ENCODE measurements at regions not wholly inside any gene's neighbourhood (a gene's known extent, or its start where the extent isn't known, plus 50 kb on each side); places are given as distances from the start of the nearest gene placed in this dataset.

GRCh38 chr12:77777274-77777673, 53.4 kb upstream of the NAV3 start:
- Mint-ChIP-seq H3K27me3 (no peaks in the 10 kb centered on the region), H3K36me3 (ENCODE audit: low read depth) (no peaks in the 10 kb centered on the region), H3K27ac (no peak overlapping the region), H3K4me1 (no peaks in the 10 kb centered on the region), H3K9me3 (peaks cover 3% of the 10 kb centered on the region), H3K4me3 (no peak overlapping the region)
- no peak for DNase-seq
- no peak for ATAC-seq

- Mint-ChIP-seq H3K4me1 (no peaks in the 10 kb centered on the region), H3K27me3 (no peaks in the 10 kb centered on the region), H3K27ac (no peak overlapping the region), H3K4me3 (no peak overlapping the region), H3K36me3 (ENCODE audit: low read depth) (no peaks in the 10 kb centered on the region), H3K9me3 (peaks cover 3% of the 10 kb centered on the region)
- DNase-seq (no peak), ATAC-seq (no peak)
Measured at GRCh38 chr12:77774761-77775160, 55.9 kb upstream of the NAV3 start.

GRCh38 chr12:77772676-77773298, 57.9 kb upstream of the NAV3 start:
- no peaks in the 10 kb centered on the region for H3K27me3 Mint-ChIP-seq
- H3K9me3 Mint-ChIP-seq, result peaks cover 8% of the 10 kb centered on the region
- no peak overlapping the region for H3K27ac Mint-ChIP-seq
- H3K4me1 Mint-ChIP-seq, result no peaks in the 10 kb centered on the region
- no peak for ATAC-seq
- no peaks in the 10 kb centered on the region for H3K36me3 Mint-ChIP-seq (ENCODE audit: low read depth)
- DNase-seq, result no peak
- no peak overlapping the region for H3K4me3 Mint-ChIP-seq

GRCh38 chr12:77768558-77768957, 62.1 kb upstream of the NAV3 start:
- DNase-seq (no peak), ATAC-seq (no peak)
- Mint-ChIP-seq H3K9me3 (peaks cover 18% of the 10 kb centered on the region), H3K27me3 (no peaks in the 10 kb centered on the region), H3K36me3 (ENCODE audit: low read depth) (no peaks in the 10 kb centered on the region), H3K4me1 (no peaks in the 10 kb centered on the region), H3K4me3 (no peak overlapping the region), H3K27ac (no peak overlapping the region)

- ATAC-seq (no peak), DNase-seq (no peak)
- H3K36me3 Mint-ChIP-seq (ENCODE audit: low read depth), result no peaks in the 10 kb centered on the region
- peaks cover 18% of the 10 kb centered on the region for H3K9me3 Mint-ChIP-seq
- H3K27me3 Mint-ChIP-seq, result no peaks in the 10 kb centered on the region
- no peaks in the 10 kb centered on the region for H3K4me1 Mint-ChIP-seq
- H3K27ac Mint-ChIP-seq, result no peak overlapping the region
- H3K4me3 Mint-ChIP-seq, result no peak overlapping the region
Measured at GRCh38 chr12:77767756-77768343, 62.8 kb upstream of the NAV3 start.

- H3K4me3 Mint-ChIP-seq, result no peak overlapping the region
- DNase-seq, result no peak
- H3K27me3 Mint-ChIP-seq, result no peaks in the 10 kb centered on the region
- H3K9me3 Mint-ChIP-seq, result peaks cover 18% of the 10 kb centered on the region
- no peak for ATAC-seq
- H3K4me1 Mint-ChIP-seq, result no peaks in the 10 kb centered on the region
- H3K27ac Mint-ChIP-seq, result no peak overlapping the region
- H3K36me3 Mint-ChIP-seq (ENCODE audit: low read depth), result no peaks in the 10 kb centered on the region
Measured at GRCh38 chr12:77767335-77767734, 63.4 kb upstream of the NAV3 start.

GRCh38 chr12:77766224-77766623, 64.5 kb upstream of the NAV3 start:
- H3K27me3 Mint-ChIP-seq, result no peaks in the 10 kb centered on the region
- no peak for ATAC-seq
- no peak overlapping the region for H3K4me3 Mint-ChIP-seq
- no peak overlapping the region for H3K27ac Mint-ChIP-seq
- H3K4me1 Mint-ChIP-seq, result no peaks in the 10 kb centered on the region
- no peaks in the 10 kb centered on the region for H3K36me3 Mint-ChIP-seq (ENCODE audit: low read depth)
- peaks cover 18% of the 10 kb centered on the region for H3K9me3 Mint-ChIP-seq
- DNase-seq, result no peak

- no peaks in the 10 kb centered on the region for H3K27me3 Mint-ChIP-seq
- no peaks in the 10 kb centered on the region for H3K4me1 Mint-ChIP-seq
- no peak for ATAC-seq
Measured at GRCh38 chr12:77761286-77761685, 69.4 kb upstream of the NAV3 start.

GRCh38 chr12:77760271-77761025, 70.2 kb upstream of the NAV3 start:
- no peaks in the 10 kb centered on the region for H3K4me1 Mint-ChIP-seq
- DNase-seq (no peak), ATAC-seq (no peak)
- no peak overlapping the region for H3K27ac Mint-ChIP-seq
- no peaks in the 10 kb centered on the region for H3K36me3 Mint-ChIP-seq (ENCODE audit: low read depth)
- H3K9me3 Mint-ChIP-seq, result peaks cover 21% of the 10 kb centered on the region
- H3K4me3 Mint-ChIP-seq, result no peak overlapping the region
- H3K27me3 Mint-ChIP-seq, result no peaks in the 10 kb centered on the region

More at GRCh38 chr12:77761286-77761685, 69.4 kb upstream of the NAV3 start:
- peaks cover 26% of the 10 kb centered on the region for H3K9me3 Mint-ChIP-seq
- no peak overlapping the region for H3K4me3 Mint-ChIP-seq
- no peak overlapping the region for H3K27ac Mint-ChIP-seq
- no peaks in the 10 kb centered on the region for H3K36me3 Mint-ChIP-seq (ENCODE audit: low read depth)
- DNase-seq, result no peak

GRCh38 chr12:77754086-77754485, 76.6 kb upstream of the NAV3 start:
- no peaks in the 10 kb centered on the region for H3K4me1 Mint-ChIP-seq
- no peaks in the 10 kb centered on the region for H3K27me3 Mint-ChIP-seq
- no peak overlapping the region for H3K27ac Mint-ChIP-seq
- H3K4me3 Mint-ChIP-seq, result no peak overlapping the region
- H3K9me3 Mint-ChIP-seq, result no peaks in the 10 kb centered on the region
- no peaks in the 10 kb centered on the region for H3K36me3 Mint-ChIP-seq (ENCODE audit: low read depth)
- DNase-seq, result no peak
- no peak for ATAC-seq

- Mint-ChIP-seq H3K9me3 (peaks cover 7% of the 10 kb centered on the region), H3K27ac (no peak overlapping the region), H3K27me3 (no peaks in the 10 kb centered on the region), H3K4me1 (no peaks in the 10 kb centered on the region), H3K4me3 (no peak overlapping the region), H3K36me3 (ENCODE audit: low read depth) (no peaks in the 10 kb centered on the region)
- ATAC-seq, result no peak
- DNase-seq, result no peak
Measured at GRCh38 chr12:77751939-77752338, 78.8 kb upstream of the NAV3 start.

GRCh38 chr12:77746096-77746495, 84.6 kb upstream of the NAV3 start:
- no peaks in the 10 kb centered on the region for H3K27me3 Mint-ChIP-seq
- no peak overlapping the region for H3K4me3 Mint-ChIP-seq
- H3K27ac Mint-ChIP-seq, result no peak overlapping the region
- DNase-seq, result no peak
- ATAC-seq, result no peak
- H3K4me1 Mint-ChIP-seq, result no peaks in the 10 kb centered on the region
- H3K9me3 Mint-ChIP-seq, result peaks cover 15% of the 10 kb centered on the region
- no peaks in the 10 kb centered on the region for H3K36me3 Mint-ChIP-seq (ENCODE audit: low read depth)

GRCh38 chr12:77745624-77746023, 85.1 kb upstream of the NAV3 start:
- Mint-ChIP-seq H3K27ac (no peak overlapping the region), H3K36me3 (ENCODE audit: low read depth) (no peaks in the 10 kb centered on the region), H3K4me1 (no peaks in the 10 kb centered on the region), H3K9me3 (peaks cover 15% of the 10 kb centered on the region), H3K27me3 (no peaks in the 10 kb centered on the region), H3K4me3 (no peak overlapping the region)
- no peak for DNase-seq
- no peak for ATAC-seq

GRCh38 chr12:77742631-77743030, 88.1 kb upstream of the NAV3 start:
- ATAC-seq, result no peak
- no peak overlapping the region for H3K4me3 Mint-ChIP-seq
- peaks cover 11% of the 10 kb centered on the region for H3K9me3 Mint-ChIP-seq
- H3K36me3 Mint-ChIP-seq (ENCODE audit: low read depth), result no peaks in the 10 kb centered on the region
- H3K27ac Mint-ChIP-seq, result no peak overlapping the region
- DNase-seq, result no peak
- no peaks in the 10 kb centered on the region for H3K4me1 Mint-ChIP-seq
- no peaks in the 10 kb centered on the region for H3K27me3 Mint-ChIP-seq

- H3K4me3 Mint-ChIP-seq, result no peak overlapping the region
- peaks cover 11% of the 10 kb centered on the region for H3K9me3 Mint-ChIP-seq
- ATAC-seq (no peak), DNase-seq (no peak)
- H3K4me1 Mint-ChIP-seq, result no peaks in the 10 kb centered on the region
- H3K36me3 Mint-ChIP-seq (ENCODE audit: low read depth), result no peaks in the 10 kb centered on the region
- no peak overlapping the region for H3K27ac Mint-ChIP-seq
- no peaks in the 10 kb centered on the region for H3K27me3 Mint-ChIP-seq
Measured at GRCh38 chr12:77741974-77742517, 88.6 kb upstream of the NAV3 start.
